Body of pancreas (tissue), 4 donors: ENCODE measurements at regions not wholly inside any gene's neighbourhood (a gene's known extent, or its start where the extent isn't known, plus 50 kb on each side); places are given as distances from the start of the nearest gene placed in this dataset.

Source experiments
- POLR2A ChIP-seq, 3 donors: fragments of 450-650 bp; IDR thresholded peaks; one replicate each; pipeline ENCODE4 v1.6.1; 2016; ENCODE audit warnings: antibody characterized with exemption in 3 of 3, mild to moderate bottlenecking in 2 of 3
- TF ChIP-seq, protein P1 (sequence below), 7 experiments: fragments of 450-650 bp in 4 of 7; fragments of 200-600 bp in 3 of 7; sonication (generic) in 3 of 7; IDR thresholded peaks; one replicate each; pipeline ENCODE4 v1.5.1; 2016 to 2019; ENCODE audit warnings: antibody characterized with exemption in 7 of 7

DNA sequence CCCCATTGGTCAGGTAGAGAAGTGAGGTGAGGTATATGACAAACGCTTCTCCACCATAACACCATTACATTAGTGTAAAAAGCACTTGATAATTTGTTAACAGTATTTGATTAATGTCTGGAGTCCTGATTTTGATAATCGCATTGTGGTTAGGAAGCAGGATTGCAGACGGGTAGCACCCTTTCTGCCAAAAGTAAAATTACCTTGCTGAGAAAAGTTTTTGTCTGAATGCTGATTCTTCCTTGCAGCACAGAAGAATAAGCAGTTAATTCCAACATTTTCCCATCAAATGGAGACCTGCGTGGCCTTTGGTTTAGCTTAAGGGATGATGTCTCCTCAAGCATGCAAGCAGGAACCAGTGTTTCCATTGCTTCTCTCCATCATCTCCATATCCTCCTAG is 1090.2 kb upstream of the TMEM132C start:
- TF ChIP-seq, protein P1, sequence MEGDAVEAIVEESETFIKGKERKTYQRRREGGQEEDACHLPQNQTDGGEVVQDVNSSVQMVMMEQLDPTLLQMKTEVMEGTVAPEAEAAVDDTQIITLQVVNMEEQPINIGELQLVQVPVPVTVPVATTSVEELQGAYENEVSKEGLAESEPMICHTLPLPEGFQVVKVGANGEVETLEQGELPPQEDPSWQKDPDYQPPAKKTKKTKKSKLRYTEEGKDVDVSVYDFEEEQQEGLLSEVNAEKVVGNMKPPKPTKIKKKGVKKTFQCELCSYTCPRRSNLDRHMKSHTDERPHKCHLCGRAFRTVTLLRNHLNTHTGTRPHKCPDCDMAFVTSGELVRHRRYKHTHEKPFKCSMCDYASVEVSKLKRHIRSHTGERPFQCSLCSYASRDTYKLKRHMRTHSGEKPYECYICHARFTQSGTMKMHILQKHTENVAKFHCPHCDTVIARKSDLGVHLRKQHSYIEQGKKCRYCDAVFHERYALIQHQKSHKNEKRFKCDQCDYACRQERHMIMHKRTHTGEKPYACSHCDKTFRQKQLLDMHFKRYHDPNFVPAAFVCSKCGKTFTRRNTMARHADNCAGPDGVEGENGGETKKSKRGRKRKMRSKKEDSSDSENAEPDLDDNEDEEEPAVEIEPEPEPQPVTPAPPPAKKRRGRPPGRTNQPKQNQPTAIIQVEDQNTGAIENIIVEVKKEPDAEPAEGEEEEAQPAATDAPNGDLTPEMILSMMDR (IDR thresholded peaks at IDR 0.05): no peak
- no peak for TF ChIP-seq POLR2A (IDR thresholded peaks at IDR 0.05)
